HEK293T (cell line): ENCODE measurements at regions not wholly inside any gene's neighbourhood (a gene's known extent, or its start where the extent isn't known, plus 50 kb on each side); places are given as distances from the start of the nearest gene placed in this dataset.

ENCODE experiments used
- BHLHE40 ChIP-seq: fragments of 450-650 bp; IDR thresholded peaks from 2 replicates; pipeline ENCODE4 v1.6.1; 2016; ENCODE audit warnings: mild to moderate bottlenecking, moderate library complexity, borderline replicate concordance
- FOXM1 ChIP-seq: fragments of 450-650 bp; IDR thresholded peaks from 2 replicates; pipeline ENCODE4 v1.6.1; 2017; ENCODE audit warnings: mild to moderate bottlenecking, borderline replicate concordance
- HDGF ChIP-seq: fragments of 450-650 bp; IDR thresholded peaks from 2 replicates; pipeline ENCODE4 v1.6.1; 2017; ENCODE audit warnings: antibody characterized with exemption, borderline replicate concordance
- LEF1 ChIP-seq: fragments of 450-650 bp; IDR thresholded peaks from 2 replicates; pipeline ENCODE4 v1.6.1; 2017; ENCODE audit warnings: mild to moderate bottlenecking, borderline replicate concordance
- SP1 ChIP-seq: fragments of 450-650 bp; IDR thresholded peaks from 2 replicates; pipeline ENCODE4 v1.6.1; 2017
- SUZ12 ChIP-seq: fragments of 450-650 bp; IDR thresholded peaks from 2 replicates; pipeline ENCODE4 v1.6.1; 2016; ENCODE audit warnings: mild to moderate bottlenecking

- no peak for TF ChIP-seq LEF1
- no peak for TF ChIP-seq HDGF
- no peak for TF ChIP-seq FOXM1
- no peak for TF ChIP-seq SUZ12
- TF ChIP-seq SP1, result no peak
- TF ChIP-seq BHLHE40, result no peak
These were observed 199.7 kb upstream of the CNTN3 start for GRCh38 chr3:74814181-74814580.
